GM23338 (cell line): ENCODE measurements at regions not wholly inside any gene's neighbourhood (a gene's known extent, or its start where the extent isn't known, plus 50 kb on each side); places are given as distances from the start of the nearest gene placed in this dataset.

ENCODE experiments used
- ATAC-seq: fragments of 200-7000 bp; cut with Tn5 transposase; 3 replicates; pipeline ENCODE4 v1.9.1; 2020
- DNase-seq: peaks from one replicate; pipeline ENCODE4 v3.0.0-alpha.2; 2015; ENCODE audit warnings: low spot score
- H2AFZ ChIP-seq: fragments of 200-600 bp; sonication (generic); 2 replicates; pipeline ENCODE4 v1.8.0; 2016; ENCODE audit warnings: antibody characterized with exemption, mild to moderate bottlenecking, moderate library complexity
- H3F3A ChIP-seq: fragments of 200-600 bp; sonication (generic); replicated peaks from 2 replicates; pipeline ENCODE4 v1.8.0; 2017; ENCODE audit warnings: antibody characterized with exemption, mixed run types, low read depth
- H3K27ac ChIP-seq: fragments of 200-600 bp; sonication (generic); 2 replicates; pipeline ENCODE4 v1.6.1; 2016; ENCODE audit warnings: low read depth
- H3K27me3 ChIP-seq: fragments of 200-600 bp; sonication (generic); 2 replicates; pipeline ENCODE4 v1.8.0; 2016; ENCODE audit warnings: mild to moderate bottlenecking, mixed run types, moderate library complexity; ENCODE audit not compliant: insufficient read depth
- H3K36me3 ChIP-seq: fragments of 200-600 bp; sonication (generic); 2 replicates; pipeline ENCODE4 v1.8.0; 2016; ENCODE audit warnings: mild to moderate bottlenecking; ENCODE audit not compliant: insufficient read depth
- H3K4me1 ChIP-seq: fragments of 200-600 bp; sonication (generic); 2 replicates; pipeline ENCODE4 v1.8.0; 2016; ENCODE audit warnings: mild to moderate bottlenecking, moderate library complexity; ENCODE audit not compliant: insufficient read depth
- H3K4me2 ChIP-seq: fragments of 200-600 bp; sonication (generic); 2 replicates; pipeline ENCODE4 v1.7.1; 2017; ENCODE audit warnings: mixed run types
- H3K4me3 ChIP-seq: fragments of 200-600 bp; sonication (generic); 2 replicates; pipeline ENCODE4 v1.6.1; 2016; ENCODE audit warnings: mixed run types
- H3K79me2 ChIP-seq: fragments of 200-600 bp; sonication (generic); replicated peaks from 2 replicates; pipeline ENCODE4 v1.8.0; 2017; ENCODE audit warnings: mild to moderate bottlenecking; ENCODE audit not compliant: insufficient read depth
- H3K9me2 ChIP-seq: fragments of 200-600 bp; sonication (generic); 2 replicates; pipeline ENCODE4 v1.8.0; 2017; ENCODE audit not compliant: insufficient read depth
- H4K20me1 ChIP-seq: fragments of 200-600 bp; sonication (generic); replicated peaks from 2 replicates; pipeline ENCODE4 v1.8.0; 2017; ENCODE audit warnings: mild to moderate bottlenecking; ENCODE audit not compliant: insufficient read depth
- H3K27ac Mint-ChIP-seq: 2 replicates; pipeline ENCODE4 v1.8.0; 2020; ENCODE audit warnings: inconsistent platforms, mild to moderate bottlenecking, moderate library complexity, mixed read lengths
- H3K27me3 Mint-ChIP-seq: 3 replicates; pipeline ENCODE4 v1.8.0; 2022; ENCODE audit warnings: low read depth, mild to moderate bottlenecking, moderate library complexity, mixed read lengths, inconsistent platforms; ENCODE audit not compliant: insufficient read depth, poor library complexity
- H3K36me3 Mint-ChIP-seq: 3 replicates; pipeline ENCODE4 v1.8.0; 2021; ENCODE audit warnings: low read depth, mild to moderate bottlenecking, inconsistent platforms, moderate library complexity, mixed read lengths
- H3K4me1 Mint-ChIP-seq: 3 replicates; pipeline ENCODE4 v1.8.0; 2020; ENCODE audit warnings: mild to moderate bottlenecking, inconsistent platforms, mixed read lengths
- H3K4me3 Mint-ChIP-seq: 3 replicates; pipeline ENCODE4 v1.8.0; 2021; ENCODE audit warnings: moderate library complexity, mild to moderate bottlenecking, inconsistent platforms, mixed read lengths
- H3K9me3 Mint-ChIP-seq: 3 replicates; pipeline ENCODE4 v1.8.0; 2020; ENCODE audit warnings: moderate library complexity, mild to moderate bottlenecking, inconsistent platforms, mixed read lengths
- CREB1 ChIP-seq: fragments of 250-450 bp; sonication (Bioruptor Pico); IDR thresholded peaks from 2 replicates; pipeline ENCODE4 v1.5.0; 2020; ENCODE audit warnings: low read depth, mild to moderate bottlenecking, moderate library complexity
- CTCF ChIP-seq, 2 experiments: fragments of 200-600 bp in 1 of 2; sonication (generic) in 1 of 2; conservative IDR thresholded peaks; 2 replicates each; pipeline versions ENCODE4 v1.5.1 to v1.6.1; 2016 to 2017; ENCODE audit warnings: antibody characterized with exemption in 2 of 2, low read depth in 2 of 2, mild to moderate bottlenecking in 2 of 2, moderate library complexity in 1 of 2
- ETS1 ChIP-seq: IDR thresholded peaks from 2 replicates; pipeline ENCODE4 v1.6.1; 2016; ENCODE audit warnings: antibody characterized with exemption
- EZH2 ChIP-seq: fragments of 200-600 bp; sonication (generic); IDR thresholded peaks from one replicate; pipeline ENCODE4 v1.8.0; 2017; ENCODE audit warnings: antibody characterized with exemption, mild to moderate bottlenecking, low read depth; ENCODE audit not compliant: unreplicated experiment
- EZH2phosphoT487 ChIP-seq: fragments of 200-600 bp; sonication (generic); IDR thresholded peaks from one replicate; pipeline ENCODE4 v1.8.1; 2018; ENCODE audit warnings: antibody characterized with exemption; ENCODE audit not compliant: unreplicated experiment
- JUNB ChIP-seq: IDR thresholded peaks from one replicate; pipeline ENCODE4 v1.6.1; 2016; ENCODE audit warnings: antibody characterized with exemption; ENCODE audit not compliant: unreplicated experiment
- NANOG ChIP-seq: IDR thresholded peaks from 2 replicates; pipeline ENCODE4 v1.6.1; 2016; ENCODE audit warnings: antibody characterized with exemption, borderline replicate concordance
- POLR2AphosphoS5 ChIP-seq: IDR thresholded peaks from 2 replicates; pipeline ENCODE4 v1.6.1; 2016; ENCODE audit warnings: antibody characterized with exemption, low read depth
- REST ChIP-seq: IDR thresholded peaks from one replicate; pipeline ENCODE4 v1.6.1; 2018; ENCODE audit warnings: antibody characterized with exemption; ENCODE audit not compliant: unreplicated experiment
- STAT1 ChIP-seq: IDR thresholded peaks from one replicate; pipeline ENCODE4 v1.6.1; 2016; ENCODE audit warnings: antibody characterized with exemption; ENCODE audit not compliant: unreplicated experiment
- ZNF114 ChIP-seq: fragments of 250-450 bp; sonication (Bioruptor Pico); IDR thresholded peaks from 2 replicates; pipeline ENCODE4 v1.5.0; 2020; ENCODE audit warnings: mild to moderate bottlenecking, moderate library complexity
- ZNF331 ChIP-seq: fragments of 250-450 bp; sonication (Bioruptor Pico); IDR thresholded peaks from 2 replicates; pipeline ENCODE4 v1.5.0; 2020; ENCODE audit warnings: low read depth, mild to moderate bottlenecking, moderate library complexity
- ZNF462 ChIP-seq: fragments of 250-450 bp; sonication (Bioruptor Pico); IDR thresholded peaks from 2 replicates; pipeline ENCODE4 v1.5.0; 2020; ENCODE audit warnings: mild to moderate bottlenecking, moderate library complexity

- peaks cover 2% of the 10 kb centered on the region for H3K27me3 Mint-ChIP-seq
- H4K20me1 ChIP-seq = no peaks in the 10 kb centered on the region
- no peaks in the 10 kb centered on the region for H3K36me3 Mint-ChIP-seq
- DNase-seq (peak; percentile 0), ATAC-seq (peak; percentile 45)
- H3K27ac Mint-ChIP-seq = no peak overlapping the region
- no peaks in the 10 kb centered on the region for H3K9me3 Mint-ChIP-seq
- H3K4me3 ChIP-seq = no peak overlapping the region
- H3K9me2 ChIP-seq = no peaks in the 10 kb centered on the region
- H3K4me1 Mint-ChIP-seq = peaks cover 17% of the 10 kb centered on the region; the same call in 2 of the 3 replicates
- no peak overlapping the region for H3K4me2 ChIP-seq
- TF ChIP-seq ZNF462 (CRISPR knock-in tag) = no peak
- TF ChIP-seq JUNB = no peak
- no peak for TF ChIP-seq ZNF114 (CRISPR knock-in tag)
- no peak for TF ChIP-seq STAT1
- TF ChIP-seq ETS1 = no peak
- TF ChIP-seq CREB1 = no peak
- TF ChIP-seq CTCF (conservative IDR thresholded peaks at IDR 0.05; ENCODE audit: low read depth in 2 of 2) = no peak
- no peak for TF ChIP-seq ZNF331 (CRISPR knock-in tag)
- TF ChIP-seq NANOG = no peak
- no peak for TF ChIP-seq REST
- TF ChIP-seq EZH2phosphoT487 = no peak
- TF ChIP-seq EZH2 = no peak
- TF ChIP-seq POLR2AphosphoS5 = no peak
- no peak overlapping the region for H3K27ac ChIP-seq
- H2AFZ ChIP-seq = no peak overlapping the region
- H3K4me1 ChIP-seq = no peaks in the 10 kb centered on the region
- no peak overlapping the region; the same call in 2 of the 3 replicates for H3K4me3 Mint-ChIP-seq
- no peaks in the 10 kb centered on the region for H3K27me3 ChIP-seq
- no peaks in the 10 kb centered on the region for H3K79me2 ChIP-seq
- H3K36me3 ChIP-seq = no peaks in the 10 kb centered on the region
- no peaks in the 10 kb centered on the region for H3F3A ChIP-seq
Measured at GRCh38 chrX:82912382-82912781, 595.7 kb upstream of the POU3F4 start.
